H9 (cell line): ENCODE measurements at regions not wholly inside any gene's neighbourhood (a gene's known extent, or its start where the extent isn't known, plus 50 kb on each side); places are given as distances from the start of the nearest gene placed in this dataset.

ENCODE experiments used
- DNase-seq: peaks from one replicate; pipeline ENCODE4 v3.0.0-alpha.2; 2017
- H2AFZ ChIP-seq: one replicate; pipeline ENCODE4 v1.6.1; 2013; ENCODE audit warnings: mild to moderate bottlenecking, low read length, control low read depth, moderate library complexity
- H2AK5ac ChIP-seq: 2 replicates; pipeline ENCODE4 v1.6.1; 2013; ENCODE audit warnings: low read length, control low read depth, mixed read lengths; ENCODE audit not compliant: insufficient read length
- H2BK120ac ChIP-seq: one replicate; pipeline ENCODE4 v1.6.1; 2013; ENCODE audit warnings: low read depth, mild to moderate bottlenecking, low read length, control low read depth, inconsistent platforms; ENCODE audit not compliant: poor library complexity, severe bottlenecking
- H2BK12ac ChIP-seq: 2 replicates; pipeline ENCODE4 v1.6.1; 2013; ENCODE audit warnings: low read length, control low read depth, mixed read lengths, low read depth; ENCODE audit not compliant: insufficient read length
- H2BK15ac ChIP-seq: 2 replicates; pipeline ENCODE4 v1.6.1; 2013; ENCODE audit warnings: low read depth, low read length, control low read depth
- H2BK20ac ChIP-seq: one replicate; pipeline ENCODE4 v1.6.1; 2013; ENCODE audit warnings: low read depth, mild to moderate bottlenecking, low read length, control low read depth, inconsistent platforms; ENCODE audit not compliant: poor library complexity, severe bottlenecking
- H2BK5ac ChIP-seq: 2 replicates; pipeline ENCODE4 v1.6.1; 2013; ENCODE audit warnings: low read length, control low read depth, mixed read lengths; ENCODE audit not compliant: insufficient read length
- H3K14ac ChIP-seq: 2 replicates; pipeline ENCODE4 v1.6.1; 2013; ENCODE audit warnings: low read length, control low read depth; ENCODE audit not compliant: insufficient read depth
- H3K18ac ChIP-seq: 2 replicates; pipeline ENCODE4 v1.6.1; 2013; ENCODE audit warnings: low read depth, mild to moderate bottlenecking, mixed read lengths, low read length, control low read depth; ENCODE audit not compliant: insufficient read length
- H3K23ac ChIP-seq: 2 replicates; pipeline ENCODE4 v1.6.1; 2013; ENCODE audit warnings: low read length, control low read depth, mixed read lengths, low read depth; ENCODE audit not compliant: insufficient read length
- H3K23me2 ChIP-seq: 2 replicates; pipeline ENCODE4 v1.6.1; 2013; ENCODE audit warnings: low read depth, mild to moderate bottlenecking, mixed read lengths, low read length, control low read depth; ENCODE audit not compliant: insufficient read length, poor library complexity, severe bottlenecking
- H3K27ac ChIP-seq: 2 replicates; pipeline ENCODE4 v1.5.1; 2013; ENCODE audit warnings: low read length, control low read depth, mixed read lengths, low read depth; ENCODE audit not compliant: insufficient read length
- H3K27me3 ChIP-seq: 2 replicates; pipeline ENCODE4 v1.6.1; 2013; ENCODE audit warnings: low read length, control low read depth, inconsistent platforms; ENCODE audit not compliant: insufficient read depth
- H3K4ac ChIP-seq: 2 replicates; pipeline ENCODE4 v1.6.1; 2013; ENCODE audit warnings: low read depth, mild to moderate bottlenecking, control low read depth, inconsistent platforms, low read length, moderate library complexity
- H3K4me1 ChIP-seq: 2 replicates; pipeline ENCODE4 v1.6.1; 2013; ENCODE audit warnings: low read length, control low read depth, inconsistent platforms; ENCODE audit not compliant: insufficient read depth
- H3K4me2 ChIP-seq: 2 replicates; pipeline ENCODE4 v1.6.1; 2013; ENCODE audit warnings: low read length, control low read depth, mixed read lengths; ENCODE audit not compliant: insufficient read length, insufficient read depth
- H3K56ac ChIP-seq: 2 replicates; pipeline ENCODE4 v1.6.1; 2013; ENCODE audit warnings: low read depth, mild to moderate bottlenecking, mixed read lengths, low read length, control low read depth; ENCODE audit not compliant: insufficient read length
- H3K79me1 ChIP-seq: 2 replicates; pipeline ENCODE4 v1.6.1; 2013; ENCODE audit warnings: low read depth, mild to moderate bottlenecking, moderate library complexity, low read length, control low read depth, inconsistent platforms; ENCODE audit not compliant: insufficient read depth, poor library complexity, severe bottlenecking
- H3K79me2 ChIP-seq: 2 replicates; pipeline ENCODE4 v1.6.1; 2013; ENCODE audit warnings: low read length, control low read depth, inconsistent platforms; ENCODE audit not compliant: insufficient read depth
- H3K9ac ChIP-seq: 2 replicates; pipeline ENCODE4 v1.6.1; 2013; ENCODE audit warnings: low read length, control low read depth, mixed read lengths; ENCODE audit not compliant: insufficient read length; ENCODE audit errors: extremely low read depth
- H3K9me3 ChIP-seq: one replicate; pipeline ENCODE4 v1.6.1; 2013; ENCODE audit warnings: low read depth, low read length, inconsistent platforms; ENCODE audit not compliant: control insufficient read depth
- H3T11ph ChIP-seq: one replicate; pipeline ENCODE4 v1.6.1; 2013; ENCODE audit warnings: mild to moderate bottlenecking, low read length, control low read depth, inconsistent platforms
- H4K20me1 ChIP-seq: one replicate; pipeline ENCODE4 v1.6.1; 2013; ENCODE audit not compliant: control insufficient read depth, insufficient read length, insufficient read depth
- H4K5ac ChIP-seq: 2 replicates; pipeline ENCODE4 v1.6.1; 2013; ENCODE audit warnings: low read depth, mild to moderate bottlenecking, mixed read lengths, low read length, control low read depth; ENCODE audit not compliant: insufficient read length
- H4K8ac ChIP-seq: replicated peaks from 2 replicates; pipeline ENCODE4 v1.6.1; 2013; ENCODE audit warnings: low read length, control low read depth, mixed read lengths, low read depth; ENCODE audit not compliant: insufficient read length
- H4K91ac ChIP-seq: 2 replicates; pipeline ENCODE4 v1.6.1; 2013; ENCODE audit warnings: low read depth, mild to moderate bottlenecking, moderate library complexity, mixed read lengths, low read length, control low read depth; ENCODE audit not compliant: insufficient read length
- H3K27ac Mint-ChIP-seq, 3 experiments: 2 replicates in 2 of 3; 3 replicates in 1 of 3; pipeline ENCODE4 v1.8.0; 2020 to 2021; ENCODE audit warnings: mixed read lengths in 3 of 3, mild to moderate bottlenecking in 1 of 3, moderate library complexity in 1 of 3
- H3K27me3 Mint-ChIP-seq: 2 replicates; pipeline ENCODE4 v1.8.0; 2021; ENCODE audit warnings: low read depth, mild to moderate bottlenecking, moderate library complexity, mixed read lengths
- H3K36me3 Mint-ChIP-seq, 3 experiments: 2 replicates in 2 of 3; 3 replicates in 1 of 3; pipeline ENCODE4 v1.8.0; 2020 to 2021; ENCODE audit warnings: low read depth in 3 of 3, mixed read lengths in 3 of 3; ENCODE audit not compliant: insufficient read depth in 1 of 3
- H3K4me1 Mint-ChIP-seq, 2 experiments: 2 replicates each; pipeline ENCODE4 v1.8.0; 2020; ENCODE audit warnings: mixed read lengths in 2 of 2
- H3K4me3 Mint-ChIP-seq, 2 experiments: 2 replicates in 1 of 2; 3 replicates in 1 of 2; pipeline ENCODE4 v1.8.0; 2020 to 2021; ENCODE audit warnings: mild to moderate bottlenecking in 2 of 2, mixed read lengths in 2 of 2, moderate library complexity in 1 of 2
- H3K9me3 Mint-ChIP-seq, 2 experiments: 2 replicates in 1 of 2; 3 replicates in 1 of 2; pipeline ENCODE4 v1.8.0; 2020; ENCODE audit warnings: mild to moderate bottlenecking in 2 of 2, mixed read lengths in 2 of 2, moderate library complexity in 1 of 2
- WGBS: extraction: QIAGEN DNeasy Blood & Tissue Kit; methylation state at CpG from one replicate; pipeline ENCODE4 v1.1.7; 2013; ENCODE audit warnings: missing lambda C conversion rate, low lambda C conversion rate, mixed read lengths; ENCODE audit not compliant: insufficient read length; ENCODE audit errors: extremely low coverage; 5-methylcytosine and 5-hydroxymethylcytosine counted together
- TF ChIP-seq, protein P1 (sequence below): fragments of 200-600 bp; sonication (generic); conservative IDR thresholded peaks from 3 replicates; pipeline ENCODE4 v1.8.0; 2021; ENCODE audit warnings: antibody characterized with exemption, mild to moderate bottlenecking

DNA sequence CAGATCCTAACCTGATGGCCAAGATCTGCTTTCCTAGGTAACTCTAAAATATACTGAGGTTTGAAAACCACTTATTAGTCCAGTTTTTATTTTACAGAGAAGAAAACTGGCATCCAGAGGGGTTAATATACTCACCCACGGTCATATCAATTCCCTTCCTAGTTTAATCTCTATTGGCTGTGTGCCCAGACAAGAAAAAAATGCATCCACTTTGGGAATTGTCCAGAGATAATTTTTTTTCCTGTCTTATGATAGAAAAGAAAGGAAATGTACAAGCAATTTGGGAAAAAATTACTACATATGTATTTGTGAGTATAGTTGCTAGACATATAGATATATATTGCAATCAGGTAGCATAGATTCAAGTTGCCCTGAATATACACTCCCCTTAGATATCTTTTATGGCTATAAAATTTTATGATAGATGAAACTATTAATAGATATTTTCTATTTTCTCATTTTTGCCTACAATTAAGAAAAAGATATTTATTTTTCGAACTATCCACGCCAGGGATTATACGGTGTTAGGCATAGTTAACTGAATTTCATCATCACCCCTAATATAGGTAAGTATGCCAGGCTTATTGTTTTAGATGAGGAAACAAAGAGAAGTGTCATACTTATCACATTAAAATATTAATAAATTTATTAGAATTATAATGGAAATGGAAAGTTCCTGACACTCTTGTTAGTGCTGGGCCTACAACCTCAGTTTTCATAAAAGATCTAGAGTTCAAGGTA, 100.5 kb upstream of the SLC38A2 start:
- DNase-seq, result no peak
- H3K9ac ChIP-seq, result no peak overlapping the region
- WGBS, result no CpG with 5 or more reads among the region's 4 CpGs
- Mint-ChIP-seq H3K36me3 (no peaks in the 10 kb centered on the region), H3K4me1 (peaks cover 11 to 14% of the 10 kb centered on the region in 2 experiments), H3K4me3 (no peak overlapping the region), H3K27me3 (no peaks in the 10 kb centered on the region), H3K27ac (peak overlapping the region in 1 of 3 experiments; percentile 80; a peak in 1 of 7 replicates), H3K9me3 (no peaks in the 10 kb centered on the region)
- no peak overlapping the region for H2BK5ac ChIP-seq
- H3K79me1 ChIP-seq, result no peaks in the 10 kb centered on the region
- no peak overlapping the region for H4K5ac ChIP-seq
- H3K4me2 ChIP-seq, result no peak overlapping the region
- H2BK15ac ChIP-seq, result no peak overlapping the region
- H2AFZ ChIP-seq, result no peak overlapping the region
- no peaks in the 10 kb centered on the region for H3K9me3 ChIP-seq
- H3K27ac ChIP-seq, result no peak overlapping the region
- H2AK5ac ChIP-seq, result no peak overlapping the region
- no peaks in the 10 kb centered on the region for H3K27me3 ChIP-seq
- H4K91ac ChIP-seq, result no peak overlapping the region
- H3K4ac ChIP-seq, result no peak overlapping the region
- H3K23me2 ChIP-seq, result no peaks in the 10 kb centered on the region
- no peak overlapping the region for H2BK12ac ChIP-seq
- no peak overlapping the region for H4K8ac ChIP-seq
- H3K56ac ChIP-seq, result no peak overlapping the region
- no peaks in the 10 kb centered on the region for H3K79me2 ChIP-seq
- H2BK120ac ChIP-seq, result no peak overlapping the region
- H3T11ph ChIP-seq, result no peak overlapping the region
- no peak overlapping the region for H2BK20ac ChIP-seq
- no peak overlapping the region for H3K18ac ChIP-seq
- TF ChIP-seq, protein P1, sequence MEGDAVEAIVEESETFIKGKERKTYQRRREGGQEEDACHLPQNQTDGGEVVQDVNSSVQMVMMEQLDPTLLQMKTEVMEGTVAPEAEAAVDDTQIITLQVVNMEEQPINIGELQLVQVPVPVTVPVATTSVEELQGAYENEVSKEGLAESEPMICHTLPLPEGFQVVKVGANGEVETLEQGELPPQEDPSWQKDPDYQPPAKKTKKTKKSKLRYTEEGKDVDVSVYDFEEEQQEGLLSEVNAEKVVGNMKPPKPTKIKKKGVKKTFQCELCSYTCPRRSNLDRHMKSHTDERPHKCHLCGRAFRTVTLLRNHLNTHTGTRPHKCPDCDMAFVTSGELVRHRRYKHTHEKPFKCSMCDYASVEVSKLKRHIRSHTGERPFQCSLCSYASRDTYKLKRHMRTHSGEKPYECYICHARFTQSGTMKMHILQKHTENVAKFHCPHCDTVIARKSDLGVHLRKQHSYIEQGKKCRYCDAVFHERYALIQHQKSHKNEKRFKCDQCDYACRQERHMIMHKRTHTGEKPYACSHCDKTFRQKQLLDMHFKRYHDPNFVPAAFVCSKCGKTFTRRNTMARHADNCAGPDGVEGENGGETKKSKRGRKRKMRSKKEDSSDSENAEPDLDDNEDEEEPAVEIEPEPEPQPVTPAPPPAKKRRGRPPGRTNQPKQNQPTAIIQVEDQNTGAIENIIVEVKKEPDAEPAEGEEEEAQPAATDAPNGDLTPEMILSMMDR, result no peak
- no peaks in the 10 kb centered on the region for H4K20me1 ChIP-seq
- no peak overlapping the region for H3K23ac ChIP-seq
- H3K14ac ChIP-seq, result no peak overlapping the region
- H3K4me1 ChIP-seq, result no peaks in the 10 kb centered on the region; the same call in 1 of the 2 replicates
